ENCODE measurements at regions not wholly inside any gene's neighbourhood (a gene's known extent, or its start where the extent isn't known, plus 50 kb on each side); places are given as distances from the start of the nearest gene placed in this dataset.

DNA sequence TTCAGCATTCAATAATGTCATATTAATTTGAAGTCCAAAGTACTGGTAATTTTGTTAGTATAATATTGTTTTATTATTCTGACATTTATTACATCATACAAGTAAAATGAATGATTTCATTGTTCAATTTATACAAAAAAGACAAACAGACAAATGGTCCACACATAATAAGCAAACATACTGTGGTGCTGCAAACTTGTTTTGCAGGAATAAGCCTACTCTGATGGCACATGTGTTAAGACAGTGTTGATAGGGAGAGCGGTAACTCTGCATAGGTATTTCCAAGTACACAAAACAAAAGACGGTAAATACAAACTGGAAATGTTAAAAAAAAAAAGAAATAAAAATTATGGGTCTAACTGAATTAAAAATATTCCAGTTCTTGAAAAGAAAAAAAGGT is 59.7 kb upstream of the DPYD start:
- DNase-seq (ENCODE audit: low spot score), result no peak

DNA sequence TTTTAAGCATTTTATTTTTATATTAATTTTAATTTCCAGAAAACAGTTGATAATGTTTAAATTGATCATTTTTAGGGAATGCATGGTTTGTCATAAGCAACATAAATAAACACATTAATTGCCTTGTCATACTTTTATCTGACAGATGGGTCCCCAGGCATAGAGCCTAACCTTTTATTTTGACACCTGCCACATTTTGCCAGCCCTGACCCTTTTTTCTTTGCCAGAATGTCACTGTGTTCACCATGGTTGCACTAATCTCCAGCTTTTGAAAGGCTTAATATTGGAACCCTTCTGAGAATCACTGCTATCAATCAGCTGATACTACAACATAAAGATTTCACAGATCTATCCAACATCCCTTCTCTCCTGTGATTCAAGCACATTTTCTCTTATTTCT is 56.0 kb upstream of the DPYD start:
- no peak for DNase-seq (ENCODE audit: low spot score)
